ENCODE measurements at regions not wholly inside any gene's neighbourhood (a gene's known extent, or its start where the extent isn't known, plus 50 kb on each side); places are given as distances from the start of the nearest gene placed in this dataset.

- H4K20me1 ChIP-seq (ENCODE audit: low read length): no peaks in the 10 kb centered on the region
- ChIA-PET CTCF (no interaction called here), POLR2A (ENCODE audit: unreplicated experiment) (no interaction called here)
- intact Hi-C loops (cut with micrococcal nuclease): no loop called here
- TF ChIP-seq CTCF (conservative IDR thresholded peaks at IDR 0.05; ENCODE audit: low read depth, low read length) (no peak), EZH2 (IDR thresholded peaks at IDR 0.05; ENCODE audit: low read length, unreplicated experiment) (no peak), EZH2phosphoT487 (IDR thresholded peaks at IDR 0.05; ENCODE audit: borderline replicate concordance, low read length) (no peak)
- no TSS peak for BruUV-seq (replicated peaks)
- no peak overlapping the region for H3K4me2 ChIP-seq (ENCODE audit: low read length)
- ATAC-seq (no peak), DNase-seq (no peak)
- no peaks in the 10 kb centered on the region for H3K36me3 ChIP-seq (ENCODE audit: low read depth, low read length)
- H3K9me3 ChIP-seq (ENCODE audit: low read length): no peaks in the 10 kb centered on the region
- H3F3A ChIP-seq (ENCODE audit: low read length, unreplicated experiment): no peaks in the 10 kb centered on the region
- no peaks in the 10 kb centered on the region for H3K27me3 ChIP-seq (ENCODE audit: low read length)
- H3K9ac ChIP-seq (ENCODE audit: low read length): no peak overlapping the region
- H3K79me2 ChIP-seq (ENCODE audit: low read length): no peaks in the 10 kb centered on the region
- H3K9me2 ChIP-seq (replicated peaks; ENCODE audit: low read length): no peaks in the 10 kb centered on the region
- no peak overlapping the region for H3K4me3 ChIP-seq (ENCODE audit: low read length)
- no peak overlapping the region for H3K27ac ChIP-seq (ENCODE audit: low read length)
- no peak overlapping the region for H2AFZ ChIP-seq (ENCODE audit: low read length)
- no peaks in the 10 kb centered on the region for H3K4me1 ChIP-seq (ENCODE audit: insufficient read depth, low read length)
Measured at GRCh38 chr10:2019803-2020202, 282.5 kb upstream of the ADARB2 start.

- Histone ChIP-seq H3K4me3 (ENCODE audit: low read length) (no peak overlapping the region), H3K4me2 (ENCODE audit: low read length) (no peak overlapping the region), H3F3A (ENCODE audit: low read length, unreplicated experiment) (no peaks in the 10 kb centered on the region), H4K20me1 (ENCODE audit: low read length) (no peaks in the 10 kb centered on the region), H3K27me3 (ENCODE audit: low read length) (no peaks in the 10 kb centered on the region), H3K4me1 (ENCODE audit: insufficient read depth, low read length) (no peaks in the 10 kb centered on the region), H3K9me2 (replicated peaks; ENCODE audit: low read length) (no peaks in the 10 kb centered on the region), H3K9me3 (ENCODE audit: low read length) (no peaks in the 10 kb centered on the region), H3K9ac (ENCODE audit: low read length) (no peak overlapping the region), H2AFZ (ENCODE audit: low read length) (no peak overlapping the region), H3K79me2 (ENCODE audit: low read length) (no peaks in the 10 kb centered on the region), H3K36me3 (ENCODE audit: low read depth, low read length) (no peaks in the 10 kb centered on the region), H3K27ac (ENCODE audit: low read length) (no peak overlapping the region)
- BruUV-seq (replicated peaks): no TSS peak
- intact Hi-C loops (cut with micrococcal nuclease): no loop called here
- no peak for TF ChIP-seq EZH2 (IDR thresholded peaks at IDR 0.05; ENCODE audit: low read length, unreplicated experiment)
- TF ChIP-seq CTCF (conservative IDR thresholded peaks at IDR 0.05; ENCODE audit: low read depth, low read length): no peak
- no peak for TF ChIP-seq EZH2phosphoT487 (IDR thresholded peaks at IDR 0.05; ENCODE audit: borderline replicate concordance, low read length)
- ATAC-seq: no peak
- DNase-seq: no peak
- POLR2A ChIA-PET (ENCODE audit: unreplicated experiment): no interaction called here
- CTCF ChIA-PET: no interaction called here
Measured at GRCh38 chr10:2019281-2019680, 282.0 kb upstream of the ADARB2 start.

GRCh38 chr10:2014541-2014940 is 277.2 kb upstream of the ADARB2 start:
- Histone ChIP-seq H3K9me2 (replicated peaks; ENCODE audit: low read length) (no peaks in the 10 kb centered on the region), H3K4me2 (ENCODE audit: low read length) (no peak overlapping the region), H3K36me3 (ENCODE audit: low read depth, low read length) (no peaks in the 10 kb centered on the region), H3K9ac (ENCODE audit: low read length) (no peak overlapping the region), H3K4me1 (ENCODE audit: insufficient read depth, low read length) (no peaks in the 10 kb centered on the region), H3F3A (ENCODE audit: low read length, unreplicated experiment) (no peaks in the 10 kb centered on the region), H4K20me1 (ENCODE audit: low read length) (no peaks in the 10 kb centered on the region), H2AFZ (ENCODE audit: low read length) (no peak overlapping the region), H3K27me3 (ENCODE audit: low read length) (no peaks in the 10 kb centered on the region), H3K9me3 (ENCODE audit: low read length) (no peaks in the 10 kb centered on the region), H3K27ac (ENCODE audit: low read length) (no peak overlapping the region), H3K79me2 (ENCODE audit: low read length) (no peaks in the 10 kb centered on the region), H3K4me3 (ENCODE audit: low read length) (no peak overlapping the region)
- ChIA-PET POLR2A (ENCODE audit: unreplicated experiment) (no interaction called here), CTCF (no interaction called here)
- BruUV-seq (replicated peaks): no TSS peak
- no peak for ATAC-seq
- no peak for DNase-seq
- TF ChIP-seq EZH2 (IDR thresholded peaks at IDR 0.05; ENCODE audit: low read length, unreplicated experiment) (no peak), EZH2phosphoT487 (IDR thresholded peaks at IDR 0.05; ENCODE audit: borderline replicate concordance, low read length) (no peak), CTCF (conservative IDR thresholded peaks at IDR 0.05; ENCODE audit: low read depth, low read length) (no peak)
- intact Hi-C loops (cut with micrococcal nuclease): no loop called here

All from PC-3 (cell line).